ENCODE measurements at regions not wholly inside any gene's neighbourhood (a gene's known extent, or its start where the extent isn't known, plus 50 kb on each side); places are given as distances from the start of the nearest gene placed in this dataset.

DNA sequence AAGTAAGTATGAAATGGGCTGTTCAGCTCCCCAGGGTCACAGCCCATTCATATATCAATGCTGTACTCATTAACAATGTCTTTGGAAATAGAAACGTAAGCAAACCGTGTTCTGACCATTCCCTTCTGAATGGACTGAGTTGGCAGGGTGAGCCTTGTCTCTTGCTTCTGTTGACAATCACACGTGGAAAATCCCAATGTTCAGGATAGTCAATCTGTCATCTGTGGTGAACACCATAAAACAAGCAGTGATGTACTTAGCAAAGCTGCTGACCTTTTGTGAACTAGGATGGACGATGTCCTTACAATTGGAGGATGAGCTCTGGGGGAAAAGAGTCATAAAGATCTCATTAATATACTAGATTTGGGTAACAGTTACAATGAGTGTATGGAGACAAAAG lies 109.6 kb upstream of the PAQR3 start:
- DNase-seq = no peak
- TF ChIP-seq, protein P1, sequence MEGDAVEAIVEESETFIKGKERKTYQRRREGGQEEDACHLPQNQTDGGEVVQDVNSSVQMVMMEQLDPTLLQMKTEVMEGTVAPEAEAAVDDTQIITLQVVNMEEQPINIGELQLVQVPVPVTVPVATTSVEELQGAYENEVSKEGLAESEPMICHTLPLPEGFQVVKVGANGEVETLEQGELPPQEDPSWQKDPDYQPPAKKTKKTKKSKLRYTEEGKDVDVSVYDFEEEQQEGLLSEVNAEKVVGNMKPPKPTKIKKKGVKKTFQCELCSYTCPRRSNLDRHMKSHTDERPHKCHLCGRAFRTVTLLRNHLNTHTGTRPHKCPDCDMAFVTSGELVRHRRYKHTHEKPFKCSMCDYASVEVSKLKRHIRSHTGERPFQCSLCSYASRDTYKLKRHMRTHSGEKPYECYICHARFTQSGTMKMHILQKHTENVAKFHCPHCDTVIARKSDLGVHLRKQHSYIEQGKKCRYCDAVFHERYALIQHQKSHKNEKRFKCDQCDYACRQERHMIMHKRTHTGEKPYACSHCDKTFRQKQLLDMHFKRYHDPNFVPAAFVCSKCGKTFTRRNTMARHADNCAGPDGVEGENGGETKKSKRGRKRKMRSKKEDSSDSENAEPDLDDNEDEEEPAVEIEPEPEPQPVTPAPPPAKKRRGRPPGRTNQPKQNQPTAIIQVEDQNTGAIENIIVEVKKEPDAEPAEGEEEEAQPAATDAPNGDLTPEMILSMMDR (IDR thresholded peaks at IDR 0.05) = no peak
- Histone ChIP-seq H3K36me3 (no peaks in the 10 kb centered on the region), H3K4me1 (no peaks in the 10 kb centered on the region), H3K9me3 (no peaks in the 10 kb centered on the region), H3K27me3 (no peaks in the 10 kb centered on the region), H3K27ac (no peak overlapping the region), H3K4me3 (no peak overlapping the region), H3K9ac (ENCODE audit: low read depth in 2 of 2, low read length in 2 of 2) (no peak overlapping the region)
- intact Hi-C loops (cut with DNase I) = loop anchor here (10.0 kb wide), 1 partner anchor 1166 kb away; no protein-coding TSS in a partner anchor

GRCh38 chr4:79047316-79047715 lies 108.1 kb upstream of the PAQR3 start:
- intact Hi-C loops (cut with DNase I) = loop anchor here (10.0 kb wide), 1 partner anchor 1167 kb away; no protein-coding TSS in a partner anchor
- no peaks in the 10 kb centered on the region for H3K9me3 ChIP-seq

GRCh38 chr4:79046016-79046592 lies 106.9 kb upstream of the PAQR3 start:
- Histone ChIP-seq H3K9ac (ENCODE audit: low read depth in 2 of 2, low read length in 2 of 2) (no peak overlapping the region), H3K27ac (no peak overlapping the region), H3K27me3 (no peaks in the 10 kb centered on the region), H3K4me1 (no peaks in the 10 kb centered on the region), H3K4me3 (no peak overlapping the region), H3K9me3 (no peaks in the 10 kb centered on the region), H3K36me3 (no peaks in the 10 kb centered on the region)
- no peak for DNase-seq
- TF ChIP-seq, protein P1 (IDR thresholded peaks at IDR 0.05) = no peak
- intact Hi-C loops (cut with DNase I) = loop anchor here (10.0 kb wide), 1 partner anchor 1169 kb away; no protein-coding TSS in a partner anchor

More at GRCh38 chr4:79047316-79047715, 108.1 kb upstream of the PAQR3 start:
- TF ChIP-seq, protein P1 (IDR thresholded peaks at IDR 0.05) = no peak
- Histone ChIP-seq H3K4me3 (no peak overlapping the region), H3K36me3 (no peaks in the 10 kb centered on the region), H3K27me3 (no peaks in the 10 kb centered on the region), H3K27ac (no peak overlapping the region), H3K4me1 (no peaks in the 10 kb centered on the region), H3K9ac (ENCODE audit: low read depth in 2 of 2, low read length in 2 of 2) (no peak overlapping the region)
- no peak for DNase-seq

GRCh38 chr4:79044141-79044659 lies 105.0 kb upstream of the PAQR3 start:
- no peaks in the 10 kb centered on the region for H3K4me1 ChIP-seq
- no peak overlapping the region for H3K4me3 ChIP-seq
- TF ChIP-seq, protein P1 (IDR thresholded peaks at IDR 0.05) = no peak
- H3K9me3 ChIP-seq = no peaks in the 10 kb centered on the region
- intact Hi-C loops (cut with DNase I) = loop anchor here (5.0 to 10.0 kb wide), 2 partner anchors 533 to 1171 kb away; no protein-coding TSS in a partner anchor
- no peak overlapping the region for H3K27ac ChIP-seq
- DNase-seq = no peak
- no peaks in the 10 kb centered on the region for H3K36me3 ChIP-seq
- no peak overlapping the region for H3K9ac ChIP-seq (ENCODE audit: low read depth in 2 of 2, low read length in 2 of 2)
- H3K27me3 ChIP-seq = no peaks in the 10 kb centered on the region

GRCh38 chr4:79043138-79043537 lies 103.9 kb upstream of the PAQR3 start:
- Histone ChIP-seq H3K4me1 (no peaks in the 10 kb centered on the region), H3K27ac (no peak overlapping the region), H3K9me3 (no peaks in the 10 kb centered on the region), H3K9ac (ENCODE audit: low read depth in 2 of 2, low read length in 2 of 2) (no peak overlapping the region), H3K4me3 (no peak overlapping the region), H3K36me3 (no peaks in the 10 kb centered on the region), H3K27me3 (no peaks in the 10 kb centered on the region)
- TF ChIP-seq, protein P1 (IDR thresholded peaks at IDR 0.05) = no peak
- intact Hi-C loops (cut with DNase I) = loop anchor here (5.0 to 10.0 kb wide), 2 partner anchors 534 to 1172 kb away; no protein-coding TSS in a partner anchor
- no peak for DNase-seq

Data from colonic mucosa (tissue), 4 donors.